Mucosa of descending colon (tissue), 3 donors: ENCODE measurements at regions not wholly inside any gene's neighbourhood (a gene's known extent, or its start where the extent isn't known, plus 50 kb on each side); places are given as distances from the start of the nearest gene placed in this dataset.
"Not testable (repeated sequence)": the region's sequence is repeated elsewhere in the genome, so short reads cannot be mapped to it uniquely, and the experiment has no call there.

Experiments
- ATAC-seq: fragments of 200-7000 bp; cut with Tn5 transposase; one replicate; pipeline ENCODE4 v1.9.1; 2020; ENCODE audit warnings: mild to moderate bottlenecking, moderate library complexity
- DNase-seq, 3 donors: peaks; one replicate each; pipeline ENCODE4 v3.0.0-alpha.2; 2020
- H3K36me3 ChIP-seq: fragments of 200-600 bp; one replicate; pipeline ENCODE4 v1.8.0; 2021; ENCODE audit warnings: low read depth, mild to moderate bottlenecking
- H3K4me1 ChIP-seq: fragments of 200-600 bp; one replicate; pipeline ENCODE4 v1.8.0; 2021; ENCODE audit warnings: low read depth, mild to moderate bottlenecking
- H3K4me3 ChIP-seq: fragments of 200-600 bp; one replicate; pipeline ENCODE4 v1.8.0; 2021; ENCODE audit warnings: mild to moderate bottlenecking
- H3K9me3 ChIP-seq: fragments of 200-600 bp; one replicate; pipeline ENCODE4 v1.8.0; 2021; ENCODE audit warnings: mild to moderate bottlenecking
- CTCF ChIP-seq: fragments of 200-600 bp; IDR thresholded peaks from one replicate; pipeline ENCODE4 v1.8.0; 2022; ENCODE audit warnings: antibody characterized with exemption, mild to moderate bottlenecking
- intact Hi-C, 2 donors: fragments of 100-400 bp; cut with DNase I in 1 of 2; cut with micrococcal nuclease in 1 of 2; formaldehyde crosslinking; loops; one replicate each; pipeline versions ENCODE4 v1.11.0 to v1.11.1; 2022; cut with DNase I, micrococcal nuclease
- donor health status: DM: no; HTN: no; CAD: no; lungs with moderate emphysema.
- donor health status: DM: no; HTN: no; CAD: no.
- donor health status: DM: no; HTN: yes; CAD: no.

- intact Hi-C loops: no loop called here
- no peaks in the 10 kb centered on the region for H3K9me3 ChIP-seq
- no peaks in the 10 kb centered on the region for H3K4me1 ChIP-seq
- no peak for TF ChIP-seq CTCF
- DNase-seq: no peak
- no peaks in the 10 kb centered on the region for H3K36me3 ChIP-seq
- ATAC-seq: no peak
- no peak overlapping the region for H3K4me3 ChIP-seq
Measured at GRCh38 chrY:16653971-16654370, 1226.0 kb downstream of the CDY2B start.

GRCh38 chrY:16645991-16646390 is 1234.0 kb downstream of the CDY2B start:
- Histone ChIP-seq H3K36me3 (no peaks in the 10 kb centered on the region), H3K4me3 (no peak overlapping the region), H3K4me1 (no peaks in the 10 kb centered on the region), H3K9me3 (no peaks in the 10 kb centered on the region)
- intact Hi-C loops: no loop called here
- DNase-seq (no peak), ATAC-seq (no peak)
- TF ChIP-seq CTCF: no peak

DNA sequence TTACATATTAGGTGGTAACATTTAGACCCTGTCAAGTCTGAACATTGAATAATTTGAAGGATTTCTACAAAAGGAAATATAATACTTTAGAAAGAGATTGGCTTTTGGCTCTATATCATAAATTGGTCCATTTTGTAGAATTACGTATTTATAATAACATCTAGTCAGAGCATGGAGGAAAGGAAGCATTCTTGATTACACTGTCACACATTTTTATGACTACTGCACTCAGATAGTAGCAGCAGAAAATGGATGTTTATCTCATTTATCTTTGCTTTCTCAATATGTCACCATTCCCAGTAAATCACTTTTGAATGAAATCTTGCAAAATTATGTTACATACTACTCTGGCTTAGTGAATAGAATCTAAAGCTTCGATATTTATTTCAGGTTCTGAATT is 1234.6 kb downstream of the CDY2B start:
- no peak for ATAC-seq
- intact Hi-C loops: no loop called here
- no peaks in the 10 kb centered on the region for H3K9me3 ChIP-seq

GRCh38 chrY:16644270-16644800 is 1235.7 kb downstream of the CDY2B start:
- Histone ChIP-seq H3K36me3 (no peaks in the 10 kb centered on the region), H3K4me1 (no peaks in the 10 kb centered on the region), H3K9me3 (no peaks in the 10 kb centered on the region), H3K4me3 (no peak overlapping the region)
- DNase-seq (no peak), ATAC-seq (no peak)
- intact Hi-C loops: no loop called here
- no peak for TF ChIP-seq CTCF

More for the DNA sequence above, 1234.6 kb downstream of the CDY2B start:
- Histone ChIP-seq H3K4me1 (no peaks in the 10 kb centered on the region), H3K36me3 (no peaks in the 10 kb centered on the region), H3K4me3 (no peak overlapping the region)
- TF ChIP-seq CTCF: no peak
- DNase-seq: no peak

DNA sequence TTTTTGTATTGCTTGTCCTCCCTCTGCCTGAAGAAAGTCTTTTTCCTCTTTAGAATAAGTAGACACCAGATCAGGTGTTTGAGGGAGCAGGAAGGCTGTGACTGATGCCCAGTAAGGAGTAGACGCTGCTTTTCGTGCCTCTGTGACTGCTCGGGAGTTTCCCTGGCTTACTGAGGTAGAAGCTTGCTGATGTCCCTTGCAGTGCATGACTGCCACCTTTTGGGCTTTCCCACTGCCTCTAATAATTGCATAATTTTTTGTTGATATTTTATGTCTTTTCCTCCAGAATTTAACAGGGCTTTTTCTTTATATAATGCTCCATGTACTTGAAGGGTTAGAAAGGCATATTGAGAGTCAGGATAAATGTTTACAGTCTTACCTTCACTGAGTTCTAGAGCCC is 1240.2 kb downstream of the CDY2B start:
- no peaks in the 10 kb centered on the region for H3K9me3 ChIP-seq
- ATAC-seq: no peak

DNA sequence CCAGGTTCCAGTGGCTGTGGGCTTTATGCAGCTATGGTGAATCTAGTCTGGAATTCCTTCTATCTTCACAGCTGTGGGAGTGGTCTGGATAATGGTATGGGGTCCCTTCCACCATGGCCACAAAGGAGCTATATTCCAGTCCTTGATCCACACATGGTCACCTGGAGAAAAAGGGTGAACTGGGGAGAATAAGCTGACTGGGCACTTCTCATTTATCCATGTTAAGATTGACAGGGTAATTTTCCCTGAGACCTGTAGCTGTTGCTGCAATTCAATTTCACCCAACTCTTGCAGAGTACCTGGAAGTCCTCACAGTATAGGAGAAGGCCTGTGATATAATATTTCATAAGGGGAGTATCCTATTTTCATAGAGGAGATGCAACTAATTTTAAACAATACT is 1241.3 kb downstream of the CDY2B start:
- H3K9me3 ChIP-seq, H3K36me3 ChIP-seq, ATAC-seq, DNase-seq, H3K4me3 ChIP-seq, H3K4me1 ChIP-seq, intact Hi-C loops: not testable (repeated sequence)

More for the DNA sequence above, 1240.2 kb downstream of the CDY2B start:
- DNase-seq: peak in 1 of 3 donors; percentile 6
- no peak for TF ChIP-seq CTCF
- Histone ChIP-seq H3K36me3 (no peaks in the 10 kb centered on the region), H3K4me3 (no peak overlapping the region), H3K4me1 (no peaks in the 10 kb centered on the region)
- intact Hi-C loops: no loop called here
